NOMO-1 (cell line): ENCODE measurements at regions not wholly inside any gene's neighbourhood (a gene's known extent, or its start where the extent isn't known, plus 50 kb on each side); places are given as distances from the start of the nearest gene placed in this dataset.

Source experiments
- DNase-seq, 2 experiments: peaks; one replicate each; lab custom pipeline; 2025; ENCODE audit not compliant: unreplicated experiment in 2 of 2; lab: John Stamatoyannopoulos, UW

DNA sequence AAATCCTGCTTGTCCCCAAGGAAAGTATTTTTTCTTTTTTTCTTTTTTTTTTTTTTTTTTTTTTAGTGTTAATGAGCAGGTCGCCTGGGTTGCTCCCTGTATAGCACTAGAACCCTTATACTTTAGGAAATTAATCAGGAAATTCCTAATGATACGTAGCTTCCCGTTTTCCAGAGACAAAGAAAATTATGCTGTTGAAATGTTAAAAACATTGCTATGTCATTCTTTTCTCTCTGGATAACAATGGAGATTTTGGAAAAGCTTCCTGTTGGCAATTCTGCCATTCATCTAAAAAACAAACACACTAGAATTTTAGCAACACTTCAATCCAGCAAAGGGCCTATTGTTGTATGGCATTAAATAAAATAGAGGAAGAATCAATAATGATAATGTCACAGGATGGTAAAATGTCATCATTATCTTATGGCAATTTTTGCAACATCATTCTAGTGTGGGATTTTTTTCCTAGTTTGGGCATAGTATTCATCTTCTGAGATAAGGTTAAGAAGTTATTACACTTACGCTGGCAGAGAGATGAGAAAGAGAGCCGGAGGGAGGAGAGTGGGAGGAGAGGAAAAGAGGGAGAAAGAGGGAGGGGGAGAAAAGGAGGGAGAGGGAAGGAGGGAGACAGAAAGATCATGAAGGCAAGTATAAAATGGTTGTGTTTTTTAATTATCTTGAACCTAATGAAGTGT, 315.8 kb upstream of the PDE4D start:
- DNase-seq = no peak

DNA sequence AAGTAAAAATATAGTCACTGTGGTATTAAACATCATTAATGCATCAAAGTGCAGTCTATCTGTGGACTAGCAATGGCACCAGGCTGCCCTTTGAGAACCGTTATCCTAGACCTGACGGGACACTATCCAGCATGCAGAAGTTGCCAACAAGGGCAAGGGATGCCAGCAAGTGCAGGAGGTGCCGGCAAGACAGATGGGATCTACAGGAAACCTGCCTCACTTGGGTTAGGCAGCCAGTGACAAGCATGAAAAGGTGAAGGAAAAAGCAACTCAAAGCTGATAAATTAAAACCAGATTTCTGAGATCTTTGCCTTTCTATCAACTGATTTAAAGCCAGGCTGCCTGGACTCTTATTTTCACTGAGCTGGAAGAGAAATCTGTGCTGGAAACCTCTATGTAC, 315.2 kb upstream of the PDE4D start:
- DNase-seq = no peak

DNA sequence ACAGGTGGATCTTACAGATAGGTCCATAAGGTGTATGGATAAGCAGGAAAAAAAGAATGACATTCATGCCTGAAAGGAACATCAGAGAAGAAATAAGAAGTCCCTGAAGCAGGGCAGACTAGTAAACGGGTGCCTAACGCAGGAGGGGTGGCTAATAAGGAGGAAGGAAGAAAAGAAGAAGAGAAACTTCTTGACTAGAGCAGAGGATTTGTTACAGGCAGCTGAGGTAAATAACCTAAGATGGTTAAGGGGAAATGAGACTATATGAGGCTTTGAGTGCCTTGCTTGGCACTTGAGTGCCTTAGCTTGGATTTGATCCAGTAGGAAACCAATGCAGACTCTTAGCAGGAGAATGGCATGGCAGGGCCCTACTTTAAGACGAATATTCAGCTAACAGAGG, 313.5 kb upstream of the PDE4D start:
- peak; percentile 79 to 99 for DNase-seq

DNA sequence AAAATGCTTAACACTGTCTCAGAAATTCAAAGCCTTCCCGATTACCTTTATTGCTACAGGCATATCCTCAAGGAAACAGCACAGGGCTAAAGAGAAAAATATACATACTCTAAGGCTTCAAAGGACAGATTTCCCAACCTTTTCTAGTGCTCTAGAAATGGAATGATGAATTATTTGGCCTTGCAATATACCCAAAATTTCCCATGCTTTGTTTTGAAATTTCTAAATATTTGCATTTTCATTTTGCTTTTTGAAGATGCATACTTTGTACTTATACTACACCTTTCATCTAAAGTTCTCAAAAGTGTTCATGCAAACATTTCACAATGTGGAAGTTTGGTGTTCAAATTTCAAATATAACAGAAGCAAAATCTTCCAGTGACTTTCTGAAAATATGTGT, 312.7 kb upstream of the PDE4D start:
- DNase-seq = no peak

DNA sequence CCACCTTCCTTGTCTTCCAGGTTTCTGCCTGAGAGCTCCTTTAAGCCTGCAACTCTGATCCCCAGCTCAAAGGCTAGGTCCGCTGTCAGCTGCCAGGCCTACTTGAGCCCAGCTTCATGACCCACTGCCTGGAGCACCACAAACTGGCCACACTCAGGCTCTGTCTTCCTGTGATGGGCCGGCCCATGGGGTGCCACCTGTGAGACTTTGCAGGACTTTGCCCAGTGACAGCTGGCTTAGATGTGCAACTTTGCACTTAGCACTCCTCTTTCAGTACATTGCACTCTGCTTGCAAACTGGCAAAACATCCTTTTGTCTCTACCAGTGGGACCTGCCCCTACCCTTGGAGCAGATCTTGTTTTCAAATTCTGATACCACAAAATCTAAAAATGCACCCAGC, 311.5 kb upstream of the PDE4D start:
- DNase-seq = no peak

DNA sequence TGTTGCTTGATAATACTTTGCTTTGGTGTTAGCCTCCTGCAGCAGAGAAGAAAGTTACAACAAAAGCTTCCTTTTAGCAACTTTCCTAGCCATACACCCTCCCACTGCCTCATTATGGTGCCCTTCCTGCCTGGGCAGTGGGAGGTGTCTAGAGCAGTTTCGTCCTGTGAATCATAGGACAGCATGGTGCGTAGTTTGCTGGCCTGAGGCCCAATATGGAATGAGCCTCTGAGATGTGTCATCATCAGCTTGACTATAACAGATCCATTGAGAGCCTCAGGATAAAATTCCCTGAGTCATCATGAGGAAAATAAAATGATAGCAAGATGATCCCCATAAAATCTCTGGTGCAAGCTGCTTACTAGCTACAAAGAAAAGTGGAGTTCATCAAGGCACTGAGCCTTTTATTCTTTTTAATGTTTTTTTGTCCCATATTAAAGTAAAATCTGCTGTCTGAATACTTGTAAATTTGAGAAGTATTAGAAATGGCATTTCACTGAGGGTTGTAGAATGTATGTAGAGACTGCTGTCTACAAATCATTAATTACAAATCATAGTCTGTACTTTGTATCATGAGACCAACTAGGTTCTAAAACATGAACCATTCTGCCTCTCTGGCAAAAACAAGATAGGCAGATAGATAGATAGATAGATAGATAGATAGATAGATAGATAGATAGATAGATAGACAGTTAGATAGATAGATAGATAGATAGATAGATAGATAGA, 303.0 kb upstream of the PDE4D start:
- no peak for DNase-seq

DNA sequence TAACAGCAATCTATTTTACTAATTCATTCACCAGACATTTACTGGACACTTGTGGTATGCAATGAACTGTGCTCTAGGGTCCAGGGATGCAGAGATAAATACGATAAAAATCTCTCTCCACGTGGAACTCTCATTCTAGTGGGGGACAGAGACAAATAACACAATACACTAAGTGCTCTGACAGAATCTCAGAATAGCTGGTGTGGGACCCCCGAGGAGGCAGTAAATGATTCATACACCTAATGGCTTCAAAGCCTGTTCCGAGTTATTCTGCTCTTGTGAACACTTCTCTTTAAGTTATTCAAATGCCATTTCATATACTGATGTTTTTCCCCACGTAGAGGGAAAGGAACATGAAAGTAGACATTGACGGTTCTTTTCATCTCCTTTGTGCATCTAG, 302.0 kb upstream of the PDE4D start:
- no peak for DNase-seq

DNA sequence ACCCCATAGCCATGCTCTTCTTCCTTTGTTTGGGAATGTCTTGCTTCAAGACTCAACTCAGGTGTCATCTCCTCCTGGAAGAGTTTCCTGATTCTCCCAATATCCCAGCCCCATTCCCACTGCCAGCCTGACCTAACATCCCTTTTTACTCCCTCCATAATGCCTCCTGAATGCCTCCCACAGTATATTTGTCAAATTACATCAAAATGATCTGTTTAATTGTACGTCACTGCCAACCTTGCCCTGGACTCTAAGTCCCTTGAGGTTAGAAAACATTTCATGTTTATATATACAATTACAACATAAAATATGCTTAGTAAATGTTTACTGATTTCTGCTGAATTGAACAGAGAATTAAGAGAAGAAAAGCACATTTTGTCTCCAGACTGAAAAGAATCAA, 301.6 kb upstream of the PDE4D start:
- no peak for DNase-seq

DNA sequence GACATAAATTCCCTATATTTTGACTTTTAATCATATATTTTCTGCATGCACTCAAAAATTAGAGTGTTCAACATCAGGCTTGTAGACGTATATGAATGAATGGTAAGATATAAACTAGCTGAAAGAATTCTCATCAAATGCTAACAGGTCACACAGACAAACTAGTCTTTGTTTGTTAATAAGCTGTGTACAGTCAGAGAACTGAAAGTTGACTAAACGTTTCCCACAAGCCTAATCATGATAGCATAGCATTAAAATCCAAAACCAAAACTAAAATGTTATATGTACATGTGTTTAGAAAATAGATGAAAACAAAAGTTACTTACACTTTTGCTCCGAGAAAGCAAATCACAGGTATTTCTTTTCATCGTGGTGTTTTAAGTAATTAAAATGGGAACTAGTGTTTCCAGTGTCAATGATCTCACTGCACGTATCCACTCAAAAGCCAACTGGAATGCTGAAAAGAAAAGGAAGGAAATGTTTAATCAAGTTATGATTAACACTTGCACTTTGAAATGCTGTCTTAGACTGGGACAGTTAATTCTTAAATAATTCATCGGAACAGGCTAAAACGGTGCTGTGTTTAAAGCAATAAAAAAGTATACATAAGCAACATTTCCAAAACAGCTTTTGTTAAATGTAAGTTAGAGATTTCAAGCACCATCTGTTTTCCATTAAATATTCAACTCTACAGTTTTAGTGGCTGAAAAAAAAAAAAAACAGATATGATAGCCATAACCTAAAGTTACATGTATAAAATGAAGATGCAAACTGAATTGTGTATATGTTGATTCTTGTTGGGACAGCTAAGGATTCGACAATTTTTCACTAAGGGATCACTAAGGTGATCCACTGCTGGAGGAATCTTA, 291.9 kb upstream of the PDE4D start:
- DNase-seq = no peak

DNA sequence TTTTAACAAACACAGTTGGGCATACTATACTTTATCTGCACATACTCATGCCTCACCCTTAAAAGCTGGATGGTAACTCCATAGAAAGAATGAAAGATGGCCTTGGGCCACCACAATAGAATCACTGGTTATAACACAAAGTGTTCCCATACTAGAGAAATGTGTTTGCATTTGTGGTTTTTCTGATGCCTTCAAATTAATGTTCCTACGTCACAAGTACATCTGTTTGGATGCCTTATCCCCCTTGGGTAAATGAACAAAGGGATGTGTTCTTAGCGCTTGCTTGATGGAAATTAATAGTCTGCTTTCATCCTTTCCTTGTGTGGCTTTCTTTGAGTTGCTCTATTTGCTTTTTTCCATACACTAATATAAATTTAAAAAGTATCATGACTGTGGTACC, 291.1 kb upstream of the PDE4D start:
- DNase-seq = no peak

DNA sequence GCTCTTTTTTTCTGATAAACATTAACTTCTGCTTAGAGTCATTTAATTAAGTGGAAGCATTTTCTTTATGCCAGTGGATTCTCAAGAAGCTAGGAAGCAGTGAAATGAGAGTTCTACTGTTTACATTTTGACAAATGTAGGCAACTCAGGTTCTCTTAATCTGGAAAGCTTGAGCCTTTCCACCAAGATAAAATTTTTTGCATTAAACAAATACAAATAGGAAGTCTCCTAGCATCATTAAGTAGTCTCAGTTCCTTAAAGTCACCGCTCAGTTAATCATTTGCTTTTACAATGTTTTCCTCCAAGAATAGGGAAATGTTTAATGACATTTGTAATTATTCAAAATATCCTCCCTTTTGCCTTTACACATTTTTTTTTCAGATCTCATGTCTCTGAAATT, 290.4 kb upstream of the PDE4D start:
- DNase-seq = peak; percentile 28 to 70

DNA sequence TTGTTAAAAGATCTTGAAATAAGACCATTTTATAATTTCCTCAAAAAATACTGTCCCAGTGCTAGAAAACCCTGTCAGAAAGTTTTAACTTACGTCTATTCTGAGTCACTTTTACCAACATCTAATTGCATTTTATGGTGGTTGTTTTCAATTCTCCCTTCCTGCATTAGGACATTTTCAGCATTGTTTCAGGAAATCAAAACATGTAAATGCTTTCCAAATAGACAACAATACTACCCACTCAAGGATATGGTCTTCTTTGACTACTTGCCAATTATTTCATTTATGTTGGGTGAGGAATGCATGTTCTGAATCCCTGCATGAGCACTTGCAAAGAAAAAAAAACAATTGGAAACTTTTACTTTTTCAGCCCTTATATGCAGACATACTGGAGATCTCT, 284.6 kb upstream of the PDE4D start:
- DNase-seq = peak in 1 of 2 experiments; percentile 16

DNA sequence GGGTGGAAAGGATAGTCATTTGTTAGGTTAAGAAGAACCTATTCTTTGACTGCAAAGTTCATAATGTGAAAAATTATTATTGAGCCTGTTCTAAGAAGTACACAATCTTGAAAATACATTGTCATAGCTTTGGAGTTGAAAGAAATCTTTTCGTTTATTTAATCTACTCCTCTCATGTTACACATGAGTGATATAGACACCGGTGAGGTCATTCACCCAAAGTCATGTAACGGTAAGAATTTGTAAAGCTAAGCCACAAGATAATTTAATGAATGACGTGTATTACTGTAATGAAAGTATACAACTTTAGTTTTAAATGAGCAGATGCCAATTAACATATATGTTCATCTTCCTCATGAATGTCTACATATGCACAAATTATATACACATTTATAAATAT, 284.1 kb upstream of the PDE4D start:
- no peak for DNase-seq

DNA sequence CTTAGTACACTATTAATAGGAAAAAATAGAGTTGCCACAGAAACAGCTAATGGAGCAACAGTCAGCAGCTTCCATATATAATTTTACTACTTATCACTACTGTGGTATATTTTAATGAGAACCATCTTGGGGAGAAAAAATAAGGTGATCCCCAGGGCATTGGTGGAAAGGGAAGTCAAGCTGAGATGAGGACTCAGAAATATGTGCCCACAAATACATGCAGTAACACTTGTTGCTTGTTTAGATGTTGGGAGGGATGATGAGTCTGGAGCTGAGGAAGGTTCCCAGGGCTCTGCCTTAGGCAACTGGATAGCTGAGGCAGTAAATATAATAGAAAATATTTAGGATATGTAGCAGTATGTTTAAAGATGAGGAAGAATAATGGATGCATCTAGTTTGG, 280.1 kb upstream of the PDE4D start:
- DNase-seq = no peak

DNA sequence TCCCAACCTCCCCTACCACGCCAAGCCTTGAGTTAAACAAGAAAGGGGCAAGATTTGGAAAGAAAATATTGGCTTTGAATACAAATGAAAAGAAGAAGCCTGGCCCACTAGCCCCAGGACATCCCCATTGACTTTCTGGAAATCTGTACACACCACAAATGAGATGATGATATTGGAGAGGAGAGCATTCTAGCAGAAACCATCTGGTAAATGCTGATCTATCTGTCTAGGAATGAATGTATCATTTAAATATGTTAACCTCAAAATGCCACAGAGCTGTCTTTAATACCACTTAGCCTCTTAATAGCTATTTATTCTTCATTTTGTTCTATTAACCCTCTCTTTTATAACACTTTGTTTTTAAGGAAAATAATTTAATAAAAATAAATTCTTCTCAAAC, 270.2 kb upstream of the PDE4D start:
- DNase-seq = no peak

DNA sequence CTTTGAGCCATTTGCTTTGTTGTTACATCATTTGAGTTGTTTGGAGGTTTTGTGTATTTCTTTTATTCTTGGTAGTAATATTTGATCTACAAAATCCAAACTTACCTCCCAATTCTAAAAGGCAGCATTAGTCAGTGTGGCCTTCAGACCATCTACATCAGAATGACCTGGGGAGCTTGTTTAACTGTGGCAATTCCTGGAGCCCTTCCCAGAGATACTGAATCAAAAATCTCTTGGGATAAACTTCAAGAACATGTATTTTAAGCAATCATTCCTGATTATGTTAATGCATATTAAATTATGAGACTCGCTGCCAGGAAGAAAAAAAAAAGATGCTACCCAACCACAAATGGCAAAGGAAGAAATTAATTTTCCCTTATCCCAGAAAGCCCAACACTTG, 268.9 kb upstream of the PDE4D start:
- no peak for DNase-seq

DNA sequence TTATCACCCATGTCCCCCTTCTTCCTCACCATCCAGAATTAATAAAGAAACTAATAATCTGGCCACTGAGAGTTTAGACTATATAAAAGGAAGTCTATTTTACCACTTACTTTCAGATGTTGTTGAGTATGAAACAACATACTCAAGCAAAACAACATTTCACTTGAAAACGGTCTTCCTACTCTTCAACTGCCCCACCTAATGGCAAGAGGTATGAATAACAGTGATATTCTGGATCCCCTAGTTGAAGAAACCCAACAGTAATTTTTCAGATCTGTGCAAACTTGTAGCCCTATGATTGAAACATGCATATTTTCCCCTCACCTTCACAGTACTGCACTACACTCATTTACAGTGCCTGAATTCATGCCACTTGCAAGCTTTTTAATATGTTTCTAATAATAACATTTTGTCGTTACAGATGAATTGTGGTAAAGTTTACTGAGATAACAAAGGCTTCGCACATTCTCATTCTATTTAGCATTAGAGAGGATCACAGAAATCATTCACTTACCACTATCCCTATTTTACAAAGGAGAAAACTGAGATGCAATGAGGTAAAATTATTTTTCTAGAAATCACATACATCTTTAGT, 267.9 kb upstream of the PDE4D start:
- peak; percentile 14 to 62 for DNase-seq

DNA sequence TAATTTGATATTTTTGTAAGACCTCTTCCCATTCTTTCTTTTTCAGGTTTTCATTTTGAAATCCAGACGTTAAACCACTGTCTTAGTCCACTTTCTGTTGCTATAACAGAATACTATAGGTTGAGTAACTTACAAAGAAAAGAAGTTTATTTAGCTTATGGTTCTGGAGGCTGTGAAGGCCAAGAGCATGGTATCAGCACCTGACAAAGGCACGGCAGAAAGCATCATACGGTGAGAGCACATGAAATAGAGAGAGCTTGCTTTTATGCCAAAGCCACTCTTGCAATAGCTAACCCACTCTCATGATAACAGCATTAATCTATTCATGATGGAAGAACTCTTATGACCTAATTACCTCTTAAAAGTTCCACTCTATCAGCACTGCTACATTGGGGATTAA, 255.6 kb upstream of the PDE4D start:
- DNase-seq = no peak

DNA sequence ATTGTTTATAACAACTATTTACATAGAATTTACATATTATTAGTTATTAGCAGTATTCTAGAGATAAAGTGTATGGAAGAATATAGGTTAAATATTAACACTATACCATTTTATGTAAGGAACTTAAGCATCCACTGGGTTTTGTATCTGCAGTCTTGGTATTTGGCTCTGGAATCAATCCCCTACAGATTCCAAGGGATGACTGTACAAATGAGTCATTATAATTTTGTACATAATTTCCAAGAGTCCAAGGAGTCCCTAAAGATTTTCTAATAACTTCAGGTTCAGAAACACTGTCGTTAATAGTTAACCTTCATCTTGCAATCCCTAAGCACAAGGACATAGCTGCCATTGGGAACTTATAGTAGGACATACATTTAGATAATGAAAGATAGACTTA, 254.8 kb upstream of the PDE4D start:
- no peak for DNase-seq

DNA sequence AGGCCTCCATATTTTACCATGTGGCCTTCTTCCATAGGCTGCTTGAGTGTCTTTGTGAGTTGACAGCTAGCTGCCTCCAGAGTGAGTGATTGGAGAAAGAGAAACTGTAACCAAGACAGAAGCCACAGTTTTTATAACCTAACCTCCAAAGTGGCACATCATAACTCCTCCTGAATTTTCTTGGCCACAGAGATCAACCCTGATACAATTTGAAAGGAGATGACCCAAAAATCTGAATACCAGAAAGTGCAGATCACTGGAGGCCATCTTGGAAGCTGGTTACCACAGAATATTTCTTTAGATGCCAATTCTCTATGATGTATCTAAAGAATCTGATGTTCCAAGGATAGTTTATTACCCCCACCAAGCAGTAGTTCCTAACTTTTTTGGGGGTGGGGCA, 254.3 kb upstream of the PDE4D start:
- DNase-seq = no peak

DNA sequence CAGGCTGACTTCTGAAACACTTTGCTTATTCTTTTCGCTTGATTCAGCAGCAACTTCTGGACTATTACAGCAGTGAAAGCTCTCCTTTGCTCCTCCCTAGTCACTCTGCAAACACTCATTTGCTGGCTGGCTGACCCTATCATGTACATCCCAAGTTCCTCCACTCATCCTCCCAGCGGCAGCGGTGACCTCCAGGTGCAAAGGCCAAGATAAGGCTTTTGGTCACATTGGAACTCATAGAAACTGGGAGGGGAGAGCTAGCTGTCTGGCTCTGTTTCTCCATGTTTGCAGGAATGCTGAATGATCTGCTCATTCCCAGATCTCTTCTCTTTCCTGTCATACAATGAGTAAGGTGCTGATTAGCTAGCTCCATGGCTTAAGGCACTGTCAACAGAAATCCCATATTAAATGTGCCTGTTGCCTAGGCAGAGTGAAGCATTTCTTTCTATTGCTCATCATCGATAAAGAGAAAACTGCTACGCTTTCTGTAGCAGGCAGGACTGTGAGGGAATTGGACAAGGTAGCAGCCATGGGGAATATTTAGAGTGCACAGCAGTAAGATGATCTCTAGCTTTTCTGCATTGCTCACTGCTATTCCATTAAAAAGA, 250.5 kb upstream of the PDE4D start:
- DNase-seq = no peak
